K562 (cell line): ENCODE measurements at regions not wholly inside any gene's neighbourhood (a gene's known extent, or its start where the extent isn't known, plus 50 kb on each side); places are given as distances from the start of the nearest gene placed in this dataset.

ENCODE experiments used
- ATAC-seq: fragments of 200-7000 bp; cut with Tn5 transposase; 3 replicates; pipeline ENCODE4 v1.9.1; 2020; ENCODE audit warnings: moderate library complexity
- BruUV-seq: library from RNA; stranded (reverse); fragments of 400-500 nt; replicated peaks from 2 replicates; lab custom pipeline; 2021; lab: Mats Ljungman, UMichigan
- CTCF ChIA-PET: fragments of 300-600 bp; formaldehyde crosslinking; extraction: SDS; loops from one replicate; lab custom pipeline; 2021; ENCODE audit warnings: low intra/inter-chr PET ratio; lab: Yijun Ruan, JAX
- POLR2A ChIA-PET: fragments of 300-600, 350-650 bp; sonication (Branson Sonifier 250); formaldehyde crosslinking; extraction: SDS; loops from one replicate; lab custom pipeline; 2021; ENCODE audit warnings: antibody characterized with exemption, inconsistent platforms; lab: Yijun Ruan, JAX
- DNase-seq, 4 experiments: peaks; one replicate each; pipeline versions ENCODE4 v3.0.0 to v3.0.0-alpha.2; 2011 to 2018; ENCODE audit warnings: low spot score in 3 of 4, mixed read lengths in 3 of 4; ENCODE audit errors: extremely low read depth in 1 of 4
- FAIRE-seq: peaks from 2 replicates; lab custom pipeline; 2011; peaks lifted over from hg19 to GRCh38; lab: Jason Lieb, UNC
- H2AFZ ChIP-seq: 2 replicates; pipeline ENCODE4 v1.6.0; 2011; ENCODE audit warnings: low read depth, low read length, control low read depth, inconsistent platforms
- H3K27ac ChIP-seq: fragments of 200-600 bp; 3 replicates; pipeline ENCODE4 v1.8.0; 2011; ENCODE audit warnings: low read depth, mild to moderate bottlenecking, control low read depth, inconsistent platforms, low read length, moderate library complexity, mixed read lengths; ENCODE audit errors: extremely low read depth
- H3K27me3 ChIP-seq, 2 experiments: fragments of 300-600 bp in 1 of 2; 2 replicates in 1 of 2; 3 replicates in 1 of 2; pipeline versions ENCODE4 v1.6.0 to v1.8.0; 2011; ENCODE audit warnings: inconsistent platforms in 2 of 2, low read length in 2 of 2, mild to moderate bottlenecking in 1 of 2, mixed read lengths in 1 of 2, moderate library complexity in 1 of 2; ENCODE audit not compliant: control insufficient read depth in 2 of 2, insufficient read depth in 2 of 2
- H3K36me3 ChIP-seq: fragments of 300-600 bp; 3 replicates; pipeline ENCODE4 v1.8.0; 2011; ENCODE audit warnings: mild to moderate bottlenecking, low read length, inconsistent platforms; ENCODE audit not compliant: control insufficient read depth, insufficient read depth
- H3K4me1 ChIP-seq, 2 experiments: fragments of 200-600 bp in 1 of 2; replicated peaks in 1 of 2; 2 replicates in 1 of 2; 3 replicates in 1 of 2; pipeline versions ENCODE4 v1.5.1 to v1.8.0; 2011; ENCODE audit warnings: inconsistent platforms in 2 of 2, low read length in 2 of 2, mild to moderate bottlenecking in 1 of 2, mixed read lengths in 1 of 2, moderate library complexity in 1 of 2; ENCODE audit not compliant: control insufficient read depth in 2 of 2, insufficient read depth in 2 of 2
- H3K4me2 ChIP-seq: 2 replicates; pipeline ENCODE4 v1.6.1; 2011; ENCODE audit warnings: low read length, control low read depth, inconsistent platforms, mixed read lengths; ENCODE audit not compliant: insufficient read depth
- H3K4me3 ChIP-seq: fragments of 200-600 bp; sonication (generic), shearing (Covaris generic); 2 replicates; pipeline ENCODE4 v1.5.1; 2016; ENCODE audit warnings: control low read depth, inconsistent platforms
- H3K79me2 ChIP-seq: fragments of 200-600 bp; 3 replicates; pipeline ENCODE4 v1.8.0; 2011; ENCODE audit warnings: low read length, inconsistent platforms; ENCODE audit not compliant: control insufficient read depth, insufficient read depth
- H3K9ac ChIP-seq, 2 experiments: 2 replicates each; pipeline versions ENCODE4 v1.6.0 to v1.6.1; 2011; ENCODE audit warnings: low read depth in 2 of 2, low read length in 2 of 2, control low read depth in 1 of 2, inconsistent platforms in 1 of 2, mild to moderate bottlenecking in 1 of 2, mixed read lengths in 1 of 2; ENCODE audit not compliant: insufficient read depth in 1 of 2
- H3K9me1 ChIP-seq: one replicate; pipeline ENCODE4 v1.6.0; 2011; ENCODE audit warnings: inconsistent platforms, mild to moderate bottlenecking, low read length, moderate library complexity; ENCODE audit not compliant: control insufficient read depth, insufficient read depth
- H3K9me3 ChIP-seq: replicated peaks from 2 replicates; pipeline ENCODE4 v1.5.1; 2011; ENCODE audit warnings: low read depth, low read length, inconsistent platforms; ENCODE audit not compliant: control insufficient read depth, insufficient read depth
- H4K20me1 ChIP-seq: replicated peaks from 2 replicates; pipeline ENCODE4 v1.6.1; 2011; ENCODE audit warnings: low read length, inconsistent platforms, mixed read lengths; ENCODE audit not compliant: control insufficient read depth, insufficient read depth
- BRD9 ChIP-seq: fragments of 450-650 bp; IDR thresholded peaks from 2 replicates; pipeline ENCODE4 v1.6.1; 2018; ENCODE audit warnings: low read depth; ENCODE audit not compliant: partially characterized antibody
- FOXA1 ChIP-seq: fragments of 450-650 bp; IDR thresholded peaks from 2 replicates; pipeline ENCODE4 v1.6.1; 2016; ENCODE audit warnings: mild to moderate bottlenecking, borderline replicate concordance
- FOXK1 ChIP-seq: sonication (generic); formaldehyde crosslinking; IDR thresholded peaks from 2 replicates; pipeline ENCODE4 v1.8.0; 2022; ENCODE audit warnings: missing genetic modification reagents, mild to moderate bottlenecking, borderline replicate concordance
- MAFG ChIP-seq: fragments of 450-650 bp; conservative IDR thresholded peaks from 2 replicates; pipeline ENCODE4 v1.6.1; 2016; ENCODE audit warnings: missing genetic modification characterization, missing compliant biosample characterization
- RNF2 ChIP-seq: sonication (generic); IDR thresholded peaks from 2 replicates; pipeline ENCODE4 v1.6.1; 2016
- SP2 ChIP-seq: IDR thresholded peaks from 2 replicates; pipeline ENCODE4 v1.6.1; 2011; ENCODE audit warnings: mild to moderate bottlenecking, low read depth, low read length, moderate library complexity; ENCODE audit not compliant: poor library complexity, severe bottlenecking; ENCODE audit errors: extremely low read depth
- TCF3 ChIP-seq: sonication (generic); formaldehyde crosslinking; IDR thresholded peaks from 2 replicates; pipeline ENCODE4 v1.4.0; 2020; ENCODE audit warnings: mild to moderate bottlenecking, missing genetic modification reagents
- ZNF589 ChIP-seq: fragments of 200-800 bp; sonication (Bioruptor generic); IDR thresholded peaks from 2 replicates; pipeline ENCODE4 v1.6.1; 2016; ENCODE audit warnings: low read depth, missing genetic modification characterization, missing compliant biosample characterization
- WGBS: fragments of 100-300 bp; shearing (Covaris generic); methylation state at CpG from one replicate; pipeline ENCODE4 v1.1.6; 2016; ENCODE audit warnings: low coverage, mixed read lengths; ENCODE audit not compliant: insufficient coverage; ENCODE audit errors: missing lambda C conversion rate; 5-methylcytosine and 5-hydroxymethylcytosine counted together
- in situ Hi-C: fragments of 300-500 bp; cut with MboI; formaldehyde crosslinking; loops from 4 replicates; pipeline ENCODE4 v1.15.0; 2018; ENCODE audit warnings: inconsistent platforms, mixed read lengths
- intact Hi-C: fragments of 100-400 bp; cut with micrococcal nuclease; formaldehyde crosslinking; loops from 2 replicates; pipeline ENCODE4 v1.14.2; 2022
- TF ChIP-seq, protein P1 (sequence below), 2 experiments: fragments of 250-450 bp in 1 of 2; fragments of 450-650 bp in 1 of 2; sonication (Bioruptor Pico) in 1 of 2; IDR thresholded peaks; 2 replicates each; pipeline versions ENCODE4 v1.6.1 to v1.8.0; 2016 to 2021; ENCODE audit warnings: mild to moderate bottlenecking in 2 of 2, moderate library complexity in 2 of 2, missing compliant biosample characterization in 1 of 2, missing genetic modification characterization in 1 of 2
- TF ChIP-seq, protein P2 (sequence below): fragments of 450-650 bp; IDR thresholded peaks from 2 replicates; pipeline ENCODE4 v1.6.1; 2016; ENCODE audit warnings: mild to moderate bottlenecking, moderate library complexity

DNA sequence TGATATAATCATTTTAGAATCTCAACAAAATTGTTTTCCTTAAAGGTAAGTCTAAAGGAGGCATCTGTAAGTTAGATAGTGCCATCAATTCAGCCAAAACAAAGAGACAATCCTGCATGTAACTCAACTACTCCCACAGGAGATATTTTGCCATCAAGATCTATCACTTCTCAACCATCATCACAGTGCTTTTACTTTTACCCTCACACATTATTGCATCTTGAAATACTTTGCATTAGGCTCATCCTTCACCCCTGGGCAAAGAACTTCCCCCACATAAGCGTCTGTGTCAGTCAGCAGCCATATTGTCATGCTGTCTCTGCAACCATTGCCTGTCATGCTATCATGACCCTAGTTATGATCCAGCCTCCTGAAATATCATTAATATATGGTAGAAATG, 54.9 kb upstream of the NLGN1 start:
- Histone ChIP-seq H3K79me2 (no peaks in the 10 kb centered on the region), H3K9me3 (no peaks in the 10 kb centered on the region; the same call in 1 of the 2 replicates), H4K20me1 (no peaks in the 10 kb centered on the region), H3K27me3 (no peaks in the 10 kb centered on the region), H3K27ac (no peak overlapping the region), H3K9me1 (no peaks in the 10 kb centered on the region), H2AFZ (no peak overlapping the region), H3K4me2 (no peak overlapping the region), H3K9ac (no peak overlapping the region), H3K4me1 (no peaks in the 10 kb centered on the region), H3K4me3 (no peak overlapping the region), H3K36me3 (no peaks in the 10 kb centered on the region)
- CTCF ChIA-PET = no interaction called here
- BruUV-seq = no TSS peak
- WGBS = 0% methylated on average over 1 of the region's 1 CpG
- in situ Hi-C loops (loop anchor here (25.0 kb wide), 1 partner anchor 1945 kb away; no protein-coding TSS in a partner anchor), intact Hi-C loops (no loop called here)
- DNase-seq (no peak), FAIRE-seq (no peak), ATAC-seq (no peak)
- TF ChIP-seq, protein P1, sequence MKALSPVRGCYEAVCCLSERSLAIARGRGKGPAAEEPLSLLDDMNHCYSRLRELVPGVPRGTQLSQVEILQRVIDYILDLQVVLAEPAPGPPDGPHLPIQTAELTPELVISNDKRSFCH (CRISPR knock-in tag; IDR thresholded peaks at IDR 0.05) = no peak
- TF ChIP-seq, protein P1 (tag; IDR thresholded peaks at IDR 0.05) = no peak
- TF ChIP-seq TCF3 (CRISPR knock-in tag) = no peak
- TF ChIP-seq, protein P2, sequence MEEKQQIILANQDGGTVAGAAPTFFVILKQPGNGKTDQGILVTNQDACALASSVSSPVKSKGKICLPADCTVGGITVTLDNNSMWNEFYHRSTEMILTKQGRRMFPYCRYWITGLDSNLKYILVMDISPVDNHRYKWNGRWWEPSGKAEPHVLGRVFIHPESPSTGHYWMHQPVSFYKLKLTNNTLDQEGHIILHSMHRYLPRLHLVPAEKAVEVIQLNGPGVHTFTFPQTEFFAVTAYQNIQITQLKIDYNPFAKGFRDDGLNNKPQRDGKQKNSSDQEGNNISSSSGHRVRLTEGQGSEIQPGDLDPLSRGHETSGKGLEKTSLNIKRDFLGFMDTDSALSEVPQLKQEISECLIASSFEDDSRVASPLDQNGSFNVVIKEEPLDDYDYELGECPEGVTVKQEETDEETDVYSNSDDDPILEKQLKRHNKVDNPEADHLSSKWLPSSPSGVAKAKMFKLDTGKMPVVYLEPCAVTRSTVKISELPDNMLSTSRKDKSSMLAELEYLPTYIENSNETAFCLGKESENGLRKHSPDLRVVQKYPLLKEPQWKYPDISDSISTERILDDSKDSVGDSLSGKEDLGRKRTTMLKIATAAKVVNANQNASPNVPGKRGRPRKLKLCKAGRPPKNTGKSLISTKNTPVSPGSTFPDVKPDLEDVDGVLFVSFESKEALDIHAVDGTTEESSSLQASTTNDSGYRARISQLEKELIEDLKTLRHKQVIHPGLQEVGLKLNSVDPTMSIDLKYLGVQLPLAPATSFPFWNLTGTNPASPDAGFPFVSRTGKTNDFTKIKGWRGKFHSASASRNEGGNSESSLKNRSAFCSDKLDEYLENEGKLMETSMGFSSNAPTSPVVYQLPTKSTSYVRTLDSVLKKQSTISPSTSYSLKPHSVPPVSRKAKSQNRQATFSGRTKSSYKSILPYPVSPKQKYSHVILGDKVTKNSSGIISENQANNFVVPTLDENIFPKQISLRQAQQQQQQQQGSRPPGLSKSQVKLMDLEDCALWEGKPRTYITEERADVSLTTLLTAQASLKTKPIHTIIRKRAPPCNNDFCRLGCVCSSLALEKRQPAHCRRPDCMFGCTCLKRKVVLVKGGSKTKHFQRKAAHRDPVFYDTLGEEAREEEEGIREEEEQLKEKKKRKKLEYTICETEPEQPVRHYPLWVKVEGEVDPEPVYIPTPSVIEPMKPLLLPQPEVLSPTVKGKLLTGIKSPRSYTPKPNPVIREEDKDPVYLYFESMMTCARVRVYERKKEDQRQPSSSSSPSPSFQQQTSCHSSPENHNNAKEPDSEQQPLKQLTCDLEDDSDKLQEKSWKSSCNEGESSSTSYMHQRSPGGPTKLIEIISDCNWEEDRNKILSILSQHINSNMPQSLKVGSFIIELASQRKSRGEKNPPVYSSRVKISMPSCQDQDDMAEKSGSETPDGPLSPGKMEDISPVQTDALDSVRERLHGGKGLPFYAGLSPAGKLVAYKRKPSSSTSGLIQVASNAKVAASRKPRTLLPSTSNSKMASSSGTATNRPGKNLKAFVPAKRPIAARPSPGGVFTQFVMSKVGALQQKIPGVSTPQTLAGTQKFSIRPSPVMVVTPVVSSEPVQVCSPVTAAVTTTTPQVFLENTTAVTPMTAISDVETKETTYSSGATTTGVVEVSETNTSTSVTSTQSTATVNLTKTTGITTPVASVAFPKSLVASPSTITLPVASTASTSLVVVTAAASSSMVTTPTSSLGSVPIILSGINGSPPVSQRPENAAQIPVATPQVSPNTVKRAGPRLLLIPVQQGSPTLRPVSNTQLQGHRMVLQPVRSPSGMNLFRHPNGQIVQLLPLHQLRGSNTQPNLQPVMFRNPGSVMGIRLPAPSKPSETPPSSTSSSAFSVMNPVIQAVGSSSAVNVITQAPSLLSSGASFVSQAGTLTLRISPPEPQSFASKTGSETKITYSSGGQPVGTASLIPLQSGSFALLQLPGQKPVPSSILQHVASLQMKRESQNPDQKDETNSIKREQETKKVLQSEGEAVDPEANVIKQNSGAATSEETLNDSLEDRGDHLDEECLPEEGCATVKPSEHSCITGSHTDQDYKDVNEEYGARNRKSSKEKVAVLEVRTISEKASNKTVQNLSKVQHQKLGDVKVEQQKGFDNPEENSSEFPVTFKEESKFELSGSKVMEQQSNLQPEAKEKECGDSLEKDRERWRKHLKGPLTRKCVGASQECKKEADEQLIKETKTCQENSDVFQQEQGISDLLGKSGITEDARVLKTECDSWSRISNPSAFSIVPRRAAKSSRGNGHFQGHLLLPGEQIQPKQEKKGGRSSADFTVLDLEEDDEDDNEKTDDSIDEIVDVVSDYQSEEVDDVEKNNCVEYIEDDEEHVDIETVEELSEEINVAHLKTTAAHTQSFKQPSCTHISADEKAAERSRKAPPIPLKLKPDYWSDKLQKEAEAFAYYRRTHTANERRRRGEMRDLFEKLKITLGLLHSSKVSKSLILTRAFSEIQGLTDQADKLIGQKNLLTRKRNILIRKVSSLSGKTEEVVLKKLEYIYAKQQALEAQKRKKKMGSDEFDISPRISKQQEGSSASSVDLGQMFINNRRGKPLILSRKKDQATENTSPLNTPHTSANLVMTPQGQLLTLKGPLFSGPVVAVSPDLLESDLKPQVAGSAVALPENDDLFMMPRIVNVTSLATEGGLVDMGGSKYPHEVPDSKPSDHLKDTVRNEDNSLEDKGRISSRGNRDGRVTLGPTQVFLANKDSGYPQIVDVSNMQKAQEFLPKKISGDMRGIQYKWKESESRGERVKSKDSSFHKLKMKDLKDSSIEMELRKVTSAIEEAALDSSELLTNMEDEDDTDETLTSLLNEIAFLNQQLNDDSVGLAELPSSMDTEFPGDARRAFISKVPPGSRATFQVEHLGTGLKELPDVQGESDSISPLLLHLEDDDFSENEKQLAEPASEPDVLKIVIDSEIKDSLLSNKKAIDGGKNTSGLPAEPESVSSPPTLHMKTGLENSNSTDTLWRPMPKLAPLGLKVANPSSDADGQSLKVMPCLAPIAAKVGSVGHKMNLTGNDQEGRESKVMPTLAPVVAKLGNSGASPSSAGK = no peak
- TF ChIP-seq SP2 = no peak
- TF ChIP-seq MAFG (tag) = no peak
- TF ChIP-seq ZNF589 (CRISPR knock-in tag) = no peak
- no peak for TF ChIP-seq RNF2
- no peak for TF ChIP-seq FOXK1 (CRISPR knock-in tag)
- TF ChIP-seq BRD9 = no peak
- no peak for TF ChIP-seq FOXA1
- POLR2A ChIA-PET = no interaction called here
